Activated naive CD4-positive, alpha-beta T cell treated with anti-CD3 and anti-CD28 coated beads, Interleukin-2, amount 50 U/mL, for 72 hours (primary cell): ENCODE measurements at regions not wholly inside any gene's neighbourhood (a gene's known extent, or its start where the extent isn't known, plus 50 kb on each side); places are given as distances from the start of the nearest gene placed in this dataset.
"Not testable (repeated sequence)": the region's sequence is repeated elsewhere in the genome, so short reads cannot be mapped to it uniquely, and the experiment has no call there.

ENCODE experiments used
- ATAC-seq, 2 donors: fragments of 150-1000 bp; cut with Tn5 transposase; 2 replicates each; pipeline ENCODE4 v1.10.0; 2021; ENCODE audit warnings: mild to moderate bottlenecking in 2 of 2, moderate library complexity in 2 of 2
- DNase-seq, 2 donors: peaks; one replicate each; pipeline ENCODE4 v3.0.0; 2021 to 2022; ENCODE audit warnings: low spot score in 2 of 2
- H3K27ac Mint-ChIP-seq, 2 donors: one replicate each; pipeline ENCODE4 v1.8.0; 2022; ENCODE audit warnings: mild to moderate bottlenecking in 2 of 2, mixed read lengths in 2 of 2
- H3K36me3 Mint-ChIP-seq, 2 donors: one replicate each; pipeline ENCODE4 v1.8.0; 2022; ENCODE audit warnings: mixed read lengths in 2 of 2
- H3K9me3 Mint-ChIP-seq, 2 donors: one replicate each; pipeline ENCODE4 v1.8.0; 2022; ENCODE audit warnings: mixed read lengths in 2 of 2

- no peaks in the 10 kb centered on the region for H3K36me3 Mint-ChIP-seq
- ATAC-seq (no peak), DNase-seq (no peak)
- no peaks in the 10 kb centered on the region for H3K9me3 Mint-ChIP-seq
- no peak overlapping the region for H3K27ac Mint-ChIP-seq
Observed at GRCh38 chr17:31798205-31798724, 60.8 kb downstream of the COPRS start.

- not testable (repeated sequence) for ATAC-seq, H3K36me3 Mint-ChIP-seq, H3K27ac Mint-ChIP-seq
Observed at GRCh38 chr17:31795941-31796340, 63.1 kb downstream of the COPRS start.

GRCh38 chr17:31794111-31794510 is 64.9 kb downstream of the COPRS start:
- Mint-ChIP-seq H3K36me3 (no peaks in the 10 kb centered on the region), H3K9me3 (no peaks in the 10 kb centered on the region), H3K27ac (peak overlapping the region in 1 of 2 donors; percentile 44)
- DNase-seq (no peak), ATAC-seq (no peak)

More at GRCh38 chr17:31795941-31796340, 63.1 kb downstream of the COPRS start:
- not testable (repeated sequence) for DNase-seq, H3K9me3 Mint-ChIP-seq

GRCh38 chr17:31793634-31794033 is 65.4 kb downstream of the COPRS start:
- not testable (repeated sequence) for H3K36me3 Mint-ChIP-seq, H3K27ac Mint-ChIP-seq, DNase-seq, ATAC-seq, H3K9me3 Mint-ChIP-seq

GRCh38 chr17:31792007-31792585 is 66.9 kb downstream of the COPRS start:
- no peak for ATAC-seq
- H3K9me3 Mint-ChIP-seq = no peaks in the 10 kb centered on the region
- no peaks in the 10 kb centered on the region for H3K36me3 Mint-ChIP-seq
- no peak overlapping the region for H3K27ac Mint-ChIP-seq
- peak in 1 of 2 donors; percentile 2 for DNase-seq

- DNase-seq (no peak), ATAC-seq (no peak)
- no peaks in the 10 kb centered on the region for H3K36me3 Mint-ChIP-seq
- no peaks in the 10 kb centered on the region for H3K9me3 Mint-ChIP-seq
- peak overlapping the region in 1 of 2 donors; percentile 42 for H3K27ac Mint-ChIP-seq
Observed at GRCh38 chr17:31789707-31790505, 69.1 kb downstream of the COPRS start.

GRCh38 chr17:31788956-31789355 is 70.1 kb downstream of the COPRS start:
- Mint-ChIP-seq H3K9me3 (no peaks in the 10 kb centered on the region), H3K36me3 (no peaks in the 10 kb centered on the region), H3K27ac (peak overlapping the region in 1 of 2 donors; percentile 43)
- ATAC-seq = no peak
- no peak for DNase-seq

- Mint-ChIP-seq H3K27ac (peak overlapping the region in 1 of 2 donors; percentile 43), H3K9me3 (no peaks in the 10 kb centered on the region), H3K36me3 (no peaks in the 10 kb centered on the region)
- ATAC-seq (no peak), DNase-seq (no peak)
Observed at GRCh38 chr17:31788571-31788946, 70.5 kb downstream of the COPRS start.

GRCh38 chr17:31787857-31788570 is 71.0 kb downstream of the COPRS start:
- Mint-ChIP-seq H3K9me3 (peaks cover 0 to 3% of the 10 kb centered on the region in 2 donors), H3K27ac (peak overlapping the region in 1 of 2 donors; percentile 43), H3K36me3 (no peaks in the 10 kb centered on the region)
- ATAC-seq (no peak), DNase-seq (no peak)

- Mint-ChIP-seq H3K27ac (no peak overlapping the region), H3K36me3 (no peaks in the 10 kb centered on the region), H3K9me3 (peaks cover 0 to 3% of the 10 kb centered on the region in 2 donors)
- no peak for DNase-seq
- no peak for ATAC-seq
Observed at GRCh38 chr17:31786796-31787481, 72.1 kb downstream of the COPRS start.

- H3K36me3 Mint-ChIP-seq = no peaks in the 10 kb centered on the region
- H3K9me3 Mint-ChIP-seq = peaks cover 0 to 3% of the 10 kb centered on the region in 2 donors
- H3K27ac Mint-ChIP-seq = no peak overlapping the region
- ATAC-seq (no peak), DNase-seq (no peak)
Observed at GRCh38 chr17:31780483-31780882, 78.6 kb downstream of the COPRS start.

- Mint-ChIP-seq H3K27ac (no peak overlapping the region), H3K9me3 (peaks cover 0 to 3% of the 10 kb centered on the region in 2 donors), H3K36me3 (no peaks in the 10 kb centered on the region)
- no peak for DNase-seq
- no peak for ATAC-seq
Observed at GRCh38 chr17:31778523-31778922, 80.5 kb downstream of the COPRS start.

GRCh38 chr17:31771328-31771727 is 87.7 kb downstream of the COPRS start:
- not testable (repeated sequence) for H3K36me3 Mint-ChIP-seq, ATAC-seq, H3K9me3 Mint-ChIP-seq, DNase-seq, H3K27ac Mint-ChIP-seq

GRCh38 chr17:31770501-31770900 is 88.5 kb downstream of the COPRS start:
- ATAC-seq, DNase-seq, H3K27ac Mint-ChIP-seq, H3K36me3 Mint-ChIP-seq, H3K9me3 Mint-ChIP-seq: not testable (repeated sequence)

- not testable (repeated sequence) for H3K27ac Mint-ChIP-seq, H3K9me3 Mint-ChIP-seq, H3K36me3 Mint-ChIP-seq, ATAC-seq, DNase-seq
Observed at GRCh38 chr17:31761836-31762510, 97.1 kb downstream of the COPRS start.

- no peak overlapping the region for H3K27ac Mint-ChIP-seq
- no peaks in the 10 kb centered on the region for H3K9me3 Mint-ChIP-seq
- no peaks in the 10 kb centered on the region for H3K36me3 Mint-ChIP-seq
- DNase-seq = no peak
- no peak for ATAC-seq
Observed at GRCh38 chr17:31758646-31759045, 100.4 kb downstream of the COPRS start.
